ENCODE measurements at regions not wholly inside any gene's neighbourhood (a gene's known extent, or its start where the extent isn't known, plus 50 kb on each side); places are given as distances from the start of the nearest gene placed in this dataset.
"Not testable (repeated sequence)": the region's sequence is repeated elsewhere in the genome, so short reads cannot be mapped to it uniquely, and the experiment has no call there.

DNA sequence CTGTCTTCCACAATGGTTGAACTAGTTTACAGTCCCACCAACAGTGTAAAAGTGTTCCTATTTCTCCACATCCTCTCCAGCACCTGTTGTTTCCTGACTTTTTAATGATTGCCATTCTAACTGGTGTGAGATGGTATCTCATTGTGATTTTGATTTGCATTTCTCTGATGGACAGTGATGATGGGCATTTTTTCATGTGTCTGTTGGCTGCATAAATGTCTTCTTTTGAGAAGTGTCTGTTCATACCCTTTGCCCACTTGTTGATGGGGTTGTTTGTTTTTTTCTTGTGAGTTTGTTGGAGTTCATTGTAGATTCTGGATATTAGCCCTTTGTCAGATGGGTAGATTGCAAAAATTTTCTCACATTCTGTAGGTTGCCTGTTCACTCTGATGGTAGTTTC is 153.1 kb downstream of the ALX1 start:
- not testable (repeated sequence) for TF ChIP-seq EZH2phosphoT487 (IDR thresholded peaks at IDR 0.05; ENCODE audit: borderline replicate concordance, low read depth, low read length)
- TF ChIP-seq, protein P1, sequence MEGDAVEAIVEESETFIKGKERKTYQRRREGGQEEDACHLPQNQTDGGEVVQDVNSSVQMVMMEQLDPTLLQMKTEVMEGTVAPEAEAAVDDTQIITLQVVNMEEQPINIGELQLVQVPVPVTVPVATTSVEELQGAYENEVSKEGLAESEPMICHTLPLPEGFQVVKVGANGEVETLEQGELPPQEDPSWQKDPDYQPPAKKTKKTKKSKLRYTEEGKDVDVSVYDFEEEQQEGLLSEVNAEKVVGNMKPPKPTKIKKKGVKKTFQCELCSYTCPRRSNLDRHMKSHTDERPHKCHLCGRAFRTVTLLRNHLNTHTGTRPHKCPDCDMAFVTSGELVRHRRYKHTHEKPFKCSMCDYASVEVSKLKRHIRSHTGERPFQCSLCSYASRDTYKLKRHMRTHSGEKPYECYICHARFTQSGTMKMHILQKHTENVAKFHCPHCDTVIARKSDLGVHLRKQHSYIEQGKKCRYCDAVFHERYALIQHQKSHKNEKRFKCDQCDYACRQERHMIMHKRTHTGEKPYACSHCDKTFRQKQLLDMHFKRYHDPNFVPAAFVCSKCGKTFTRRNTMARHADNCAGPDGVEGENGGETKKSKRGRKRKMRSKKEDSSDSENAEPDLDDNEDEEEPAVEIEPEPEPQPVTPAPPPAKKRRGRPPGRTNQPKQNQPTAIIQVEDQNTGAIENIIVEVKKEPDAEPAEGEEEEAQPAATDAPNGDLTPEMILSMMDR (conservative IDR thresholded peaks at IDR 0.05; ENCODE audit: low read length), result not testable (repeated sequence)

All from OCI-LY7 (cell line).